GM21367 (cell line): ENCODE measurements at regions not wholly inside any gene's neighbourhood (a gene's known extent, or its start where the extent isn't known, plus 50 kb on each side); places are given as distances from the start of the nearest gene placed in this dataset.
"Not testable (repeated sequence)": the region's sequence is repeated elsewhere in the genome, so short reads cannot be mapped to it uniquely, and the experiment has no call there.

Experiments
- ATAC-seq: cut with Tn5 transposase; IDR thresholded peaks from one replicate; pipeline ENCODE4 v1.9.1; 2021; ENCODE audit not compliant: unreplicated experiment

- ATAC-seq: no peak
Observed at GRCh38 chr4:178138491-178138890, 696.3 kb upstream of the AGA start.

- no peak for ATAC-seq
Observed at GRCh38 chr4:178140326-178140915, 698.2 kb upstream of the AGA start.

- ATAC-seq: no peak
Observed at GRCh38 chr4:178142724-178143123, 700.5 kb upstream of the AGA start.

GRCh38 chr4:178148106-178148505 is 705.9 kb upstream of the AGA start:
- no peak for ATAC-seq

GRCh38 chr4:178165251-178165950 is 723.2 kb upstream of the AGA start:
- ATAC-seq: no peak

GRCh38 chr4:178165951-178166308 is 723.7 kb upstream of the AGA start:
- no peak for ATAC-seq

- ATAC-seq: no peak
Observed at GRCh38 chr4:178173771-178174170, 731.5 kb upstream of the AGA start.

GRCh38 chr4:178174756-178175155 is 732.5 kb upstream of the AGA start:
- ATAC-seq: no peak

- ATAC-seq: no peak
Observed at GRCh38 chr4:178185517-178185916, 743.3 kb upstream of the AGA start.

GRCh38 chr4:178192611-178193010 is 750.4 kb upstream of the AGA start:
- no peak for ATAC-seq

GRCh38 chr4:178196751-178197374 is 754.6 kb upstream of the AGA start:
- ATAC-seq: no peak

GRCh38 chr4:178198691-178199090 is 756.5 kb upstream of the AGA start:
- ATAC-seq: no peak

GRCh38 chr4:178202422-178202821 is 760.2 kb upstream of the AGA start:
- no peak for ATAC-seq

GRCh38 chr4:178205826-178206225 is 763.6 kb upstream of the AGA start:
- ATAC-seq: no peak

GRCh38 chr4:178215309-178215708 is 773.1 kb upstream of the AGA start:
- ATAC-seq: no peak

- ATAC-seq: no peak
Observed at GRCh38 chr4:178215763-178216162, 773.5 kb upstream of the AGA start.

- ATAC-seq: not testable (repeated sequence)
Observed at GRCh38 chr4:178226421-178226820, 784.2 kb upstream of the AGA start.

- no peak for ATAC-seq
Observed at GRCh38 chr4:178233906-178234305, 791.7 kb upstream of the AGA start.

- ATAC-seq: no peak
Observed at GRCh38 chr4:178240891-178241290, 798.7 kb upstream of the AGA start.

GRCh38 chr4:178241601-178242118 is 799.4 kb upstream of the AGA start:
- no peak for ATAC-seq

GRCh38 chr4:178242655-178243054 is 800.4 kb upstream of the AGA start:
- no peak for ATAC-seq

- no peak for ATAC-seq
Observed at GRCh38 chr4:178244785-178245184, 802.5 kb upstream of the AGA start.
